ENCODE measurements at regions not wholly inside any gene's neighbourhood (a gene's known extent, or its start where the extent isn't known, plus 50 kb on each side); places are given as distances from the start of the nearest gene placed in this dataset.
"Not testable (repeated sequence)": the region's sequence is repeated elsewhere in the genome, so short reads cannot be mapped to it uniquely, and the experiment has no call there.

DNA sequence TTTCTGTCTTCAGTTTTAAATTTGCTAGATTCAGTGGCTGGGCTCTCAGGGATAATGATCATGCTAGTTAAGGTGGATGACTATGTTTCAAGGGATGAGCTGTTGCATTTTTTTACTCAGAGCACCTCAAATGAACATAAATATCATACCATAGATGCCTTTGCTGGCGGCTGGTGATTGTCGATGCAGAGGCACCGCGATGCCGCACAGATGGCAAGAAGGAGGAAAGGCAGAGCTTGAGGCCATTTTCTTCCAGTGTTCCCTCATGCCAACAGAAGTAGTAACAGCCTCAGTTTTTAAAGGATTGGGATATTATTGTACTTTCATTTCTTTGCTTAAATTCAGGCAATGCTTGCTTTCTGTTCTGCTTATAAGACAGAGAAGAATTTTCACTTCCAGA is 654.7 kb upstream of the IGFBP7 start:
- no peak overlapping the region for H3K4me3 ChIP-seq (ENCODE audit: low read length)
- no peaks in the 10 kb centered on the region for H3K27me3 ChIP-seq (ENCODE audit: insufficient read depth, low read length)
- no peak overlapping the region for H2AFZ ChIP-seq (ENCODE audit: low read depth, low read length)
- H3K4me1 ChIP-seq (ENCODE audit: insufficient read depth, low read length) = no peaks in the 10 kb centered on the region
- H3K9me3 ChIP-seq (ENCODE audit: low read length) = no peaks in the 10 kb centered on the region
- H3K36me3 ChIP-seq (ENCODE audit: insufficient read depth, low read length) = no peaks in the 10 kb centered on the region

DNA sequence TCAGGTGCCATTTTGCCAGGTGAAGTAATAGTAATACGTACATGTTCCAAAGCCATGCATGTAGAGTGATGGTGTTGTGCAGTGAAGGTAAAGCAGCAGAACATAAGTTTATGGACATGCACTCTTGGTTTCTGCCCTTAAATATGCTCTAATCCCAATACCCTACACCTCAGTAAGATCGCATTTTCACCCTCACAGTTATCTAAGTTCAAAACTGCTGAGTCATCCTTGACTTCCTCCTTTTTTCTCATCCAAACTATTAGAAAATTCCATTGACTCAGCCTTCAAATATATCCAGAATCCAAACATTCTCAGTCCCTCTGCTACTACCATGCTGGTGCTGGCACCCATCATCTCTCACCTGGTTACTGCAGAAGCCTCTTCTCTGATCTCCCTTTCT is 652.9 kb upstream of the IGFBP7 start:
- Histone ChIP-seq H3K36me3 (ENCODE audit: insufficient read depth, low read length) (no peaks in the 10 kb centered on the region), H3K4me1 (ENCODE audit: insufficient read depth, low read length) (no peaks in the 10 kb centered on the region), H3K4me3 (ENCODE audit: low read length) (no peak overlapping the region), H3K27me3 (ENCODE audit: insufficient read depth, low read length) (no peaks in the 10 kb centered on the region), H2AFZ (ENCODE audit: low read depth, low read length) (no peak overlapping the region), H3K9me3 (ENCODE audit: low read length) (no peaks in the 10 kb centered on the region)

- H3K4me3 ChIP-seq (ENCODE audit: low read length) = no peak overlapping the region
- H3K36me3 ChIP-seq (ENCODE audit: insufficient read depth, low read length) = no peaks in the 10 kb centered on the region
- H3K9me3 ChIP-seq (ENCODE audit: low read length) = no peaks in the 10 kb centered on the region
- no peaks in the 10 kb centered on the region for H3K4me1 ChIP-seq (ENCODE audit: insufficient read depth, low read length)
- no peaks in the 10 kb centered on the region for H3K27me3 ChIP-seq (ENCODE audit: insufficient read depth, low read length)
- H2AFZ ChIP-seq (ENCODE audit: low read depth, low read length) = no peak overlapping the region
These were observed 630.5 kb upstream of the IGFBP7 start for GRCh38 chr4:57740625-57741190.

- Histone ChIP-seq H3K4me1 (ENCODE audit: insufficient read depth, low read length) (no peaks in the 10 kb centered on the region), H3K9me3 (ENCODE audit: low read length) (no peaks in the 10 kb centered on the region), H3K27me3 (ENCODE audit: insufficient read depth, low read length) (no peaks in the 10 kb centered on the region), H3K4me3 (ENCODE audit: low read length) (no peak overlapping the region), H3K36me3 (ENCODE audit: insufficient read depth, low read length) (no peaks in the 10 kb centered on the region), H2AFZ (ENCODE audit: low read depth, low read length) (no peak overlapping the region)
These were observed 626.6 kb upstream of the IGFBP7 start for GRCh38 chr4:57736781-57737180.

DNA sequence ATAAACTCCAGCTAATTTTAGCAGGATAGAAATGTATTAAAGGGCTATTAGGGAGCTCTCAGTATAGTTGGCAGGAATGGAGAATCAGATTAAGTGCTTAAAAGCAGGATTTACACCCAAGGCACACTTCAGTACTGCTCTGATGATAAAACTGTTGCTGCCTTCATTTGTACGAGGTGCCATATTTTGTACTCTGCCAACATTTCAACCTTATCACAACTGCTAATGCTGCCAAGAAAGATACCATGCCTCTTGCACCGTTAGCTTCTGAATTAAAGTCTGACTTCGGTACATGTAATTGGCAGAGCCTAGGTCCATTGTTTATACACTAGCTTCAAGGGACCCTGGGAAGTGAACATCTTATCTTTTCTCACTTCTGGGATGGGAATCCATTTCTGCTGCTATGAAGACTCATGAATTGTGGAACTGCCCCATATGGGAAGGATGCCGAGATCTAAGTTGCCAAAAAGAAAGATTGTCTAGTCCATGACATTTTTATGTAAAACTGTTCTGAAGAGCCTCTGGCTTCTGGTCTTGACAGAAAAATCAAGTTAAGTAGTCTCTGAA is 624.0 kb upstream of the IGFBP7 start:
- Histone ChIP-seq H3K9me3 (ENCODE audit: low read length) (no peaks in the 10 kb centered on the region), H3K36me3 (ENCODE audit: insufficient read depth, low read length) (no peaks in the 10 kb centered on the region), H3K4me1 (ENCODE audit: insufficient read depth, low read length) (no peaks in the 10 kb centered on the region), H3K27me3 (ENCODE audit: insufficient read depth, low read length) (no peaks in the 10 kb centered on the region), H3K4me3 (ENCODE audit: low read length) (no peak overlapping the region), H2AFZ (ENCODE audit: low read depth, low read length) (no peak overlapping the region)

DNA sequence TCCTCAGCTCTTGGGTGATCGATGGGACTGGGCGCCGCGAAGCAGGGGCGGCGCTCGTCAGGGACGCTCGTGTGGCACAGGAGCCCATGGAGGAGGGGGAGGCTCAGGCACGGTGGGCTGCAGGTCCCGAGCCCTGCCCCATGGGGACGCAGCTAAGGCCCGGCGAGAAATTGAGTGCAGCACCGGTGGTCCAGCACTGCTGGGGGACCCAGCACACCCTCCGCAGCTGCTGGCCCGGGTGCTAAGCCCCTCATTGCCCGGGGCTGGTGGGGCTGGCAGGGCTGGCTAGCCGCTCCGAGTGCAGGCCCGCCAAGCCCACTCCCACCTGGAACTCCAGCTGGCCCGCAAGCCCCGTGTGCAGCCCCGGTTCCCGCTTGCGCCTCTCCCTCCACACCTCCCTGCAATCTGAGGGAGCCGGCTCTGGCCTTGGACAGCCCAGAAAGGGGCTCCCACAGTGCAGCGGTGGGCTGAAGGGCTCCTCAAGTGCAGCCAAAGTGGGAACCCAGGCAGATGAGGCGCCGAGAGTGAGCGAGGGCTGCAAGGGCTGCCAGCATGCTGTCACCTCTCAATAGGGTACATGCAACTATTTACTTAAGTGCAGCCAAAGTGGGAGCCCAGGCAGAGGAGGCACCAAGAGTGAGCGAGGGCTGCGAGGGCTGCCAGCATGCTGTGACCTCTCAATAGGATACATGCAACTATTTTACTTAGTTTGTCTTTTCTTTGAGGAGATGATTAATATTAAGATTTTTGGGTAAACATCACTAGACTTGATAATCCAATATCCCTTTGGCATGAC is 619.8 kb upstream of the IGFBP7 start:
- not testable (repeated sequence) for H3K4me3 ChIP-seq (ENCODE audit: low read length); H3K9me3 ChIP-seq (ENCODE audit: low read length); H2AFZ ChIP-seq (ENCODE audit: low read depth, low read length); H3K4me1 ChIP-seq (ENCODE audit: insufficient read depth, low read length); H3K27me3 ChIP-seq (ENCODE audit: insufficient read depth, low read length); H3K36me3 ChIP-seq (ENCODE audit: insufficient read depth, low read length)

DNA sequence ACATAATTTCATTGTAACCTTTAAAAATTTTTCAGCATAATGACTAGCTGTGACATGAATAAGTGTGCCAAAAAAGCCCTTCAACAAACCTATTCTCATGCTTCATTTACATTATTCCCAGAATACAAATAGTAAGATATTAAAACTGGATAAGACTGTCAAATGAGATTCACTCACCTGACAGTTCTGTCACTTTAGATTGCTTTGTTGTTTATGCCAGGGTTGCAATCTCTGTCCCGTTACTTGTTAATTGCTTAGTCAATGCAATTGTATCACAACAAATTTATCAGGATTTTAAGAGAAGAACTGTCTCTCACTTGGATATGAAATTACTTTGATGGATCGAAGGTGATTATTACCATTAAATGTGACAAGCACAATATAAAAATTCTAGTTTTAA is 616.0 kb upstream of the IGFBP7 start:
- Histone ChIP-seq H3K4me1 (ENCODE audit: insufficient read depth, low read length) (no peaks in the 10 kb centered on the region), H3K4me3 (ENCODE audit: low read length) (no peak overlapping the region)

DNA sequence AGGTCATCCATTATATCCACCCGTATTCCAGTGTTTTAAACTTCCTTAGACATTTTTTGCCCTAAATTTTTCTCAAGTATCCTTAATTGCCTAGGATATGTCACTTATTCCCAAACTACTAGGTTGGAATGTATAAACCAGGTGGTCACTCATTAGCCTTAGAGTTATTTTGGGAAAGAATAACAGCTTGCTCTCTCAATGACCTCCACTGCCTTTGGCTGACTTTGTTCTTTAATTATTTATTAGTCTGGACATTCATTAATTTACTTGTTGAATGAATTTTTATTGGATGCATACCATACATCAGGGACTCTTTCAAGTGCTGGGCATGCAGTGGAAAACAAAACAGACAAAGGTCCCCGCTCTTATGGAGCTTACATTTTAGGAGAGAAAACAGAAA is 609.3 kb upstream of the IGFBP7 start:
- no peaks in the 10 kb centered on the region for H3K27me3 ChIP-seq (ENCODE audit: insufficient read depth, low read length)
- H3K4me3 ChIP-seq (ENCODE audit: low read length) = no peak overlapping the region
- no peak overlapping the region for H2AFZ ChIP-seq (ENCODE audit: low read depth, low read length)
- H3K4me1 ChIP-seq (ENCODE audit: insufficient read depth, low read length) = no peaks in the 10 kb centered on the region
- H3K9me3 ChIP-seq (ENCODE audit: low read length) = no peaks in the 10 kb centered on the region
- H3K36me3 ChIP-seq (ENCODE audit: insufficient read depth, low read length) = no peaks in the 10 kb centered on the region

More for the DNA sequence above, 616.0 kb upstream of the IGFBP7 start:
- Histone ChIP-seq H2AFZ (ENCODE audit: low read depth, low read length) (no peak overlapping the region), H3K9me3 (ENCODE audit: low read length) (no peaks in the 10 kb centered on the region), H3K36me3 (ENCODE audit: insufficient read depth, low read length) (no peaks in the 10 kb centered on the region), H3K27me3 (ENCODE audit: insufficient read depth, low read length) (no peaks in the 10 kb centered on the region)

DNA sequence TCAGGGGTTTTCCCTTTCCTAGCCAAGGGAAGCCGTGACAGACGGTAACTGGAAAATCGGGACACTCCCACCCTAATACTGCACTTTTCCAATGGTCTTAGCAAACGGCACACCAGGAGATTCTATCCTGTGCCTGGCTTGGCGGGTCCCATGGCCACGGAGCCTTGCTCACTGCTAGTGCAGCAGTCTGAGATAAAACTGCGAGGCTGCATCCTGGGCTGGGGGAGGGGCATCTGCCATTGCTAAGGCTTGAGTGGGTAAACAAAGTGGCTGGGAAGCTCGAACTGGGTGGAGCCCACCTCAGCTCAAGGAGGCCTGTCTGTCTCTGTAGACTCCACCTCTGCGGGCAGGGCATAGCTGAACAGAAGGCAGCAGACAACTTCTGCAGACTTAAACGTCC is 604.1 kb upstream of the IGFBP7 start:
- not testable (repeated sequence) for H3K36me3 ChIP-seq (ENCODE audit: insufficient read depth, low read length); H3K4me3 ChIP-seq (ENCODE audit: low read length); H3K27me3 ChIP-seq (ENCODE audit: insufficient read depth, low read length); H2AFZ ChIP-seq (ENCODE audit: low read depth, low read length); H3K4me1 ChIP-seq (ENCODE audit: insufficient read depth, low read length); H3K9me3 ChIP-seq (ENCODE audit: low read length)

DNA sequence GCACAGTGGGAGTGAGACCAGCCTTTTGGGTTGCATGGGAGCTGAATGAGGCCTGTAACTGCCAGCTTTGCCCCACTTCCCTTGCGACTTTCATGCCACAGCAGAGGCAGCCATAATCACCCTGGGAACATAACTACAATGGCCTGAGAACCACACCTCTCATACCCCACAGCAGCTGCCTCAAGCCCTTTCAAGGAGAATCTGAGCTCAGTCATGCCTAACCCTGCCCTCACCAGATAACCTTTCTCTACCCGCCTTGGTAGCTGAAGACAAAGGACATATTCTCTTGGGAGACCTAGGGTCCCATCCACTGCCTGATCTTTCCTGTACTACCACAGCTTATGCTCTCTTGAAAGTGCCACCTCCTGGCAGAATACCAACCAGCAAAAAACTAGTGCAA is 599.9 kb upstream of the IGFBP7 start:
- Histone ChIP-seq H3K36me3 (ENCODE audit: insufficient read depth, low read length) (no peaks in the 10 kb centered on the region), H3K4me1 (ENCODE audit: insufficient read depth, low read length) (no peaks in the 10 kb centered on the region), H2AFZ (ENCODE audit: low read depth, low read length) (no peak overlapping the region), H3K9me3 (ENCODE audit: low read length) (no peaks in the 10 kb centered on the region), H3K4me3 (ENCODE audit: low read length) (no peak overlapping the region), H3K27me3 (ENCODE audit: insufficient read depth, low read length) (no peaks in the 10 kb centered on the region)

- Histone ChIP-seq H3K27me3 (ENCODE audit: insufficient read depth, low read length) (peaks cover 2% of the 10 kb centered on the region), H3K36me3 (ENCODE audit: insufficient read depth, low read length) (no peaks in the 10 kb centered on the region), H3K9me3 (ENCODE audit: low read length) (no peaks in the 10 kb centered on the region), H3K4me3 (ENCODE audit: low read length) (no peak overlapping the region), H2AFZ (ENCODE audit: low read depth, low read length) (no peak overlapping the region), H3K4me1 (ENCODE audit: insufficient read depth, low read length) (no peaks in the 10 kb centered on the region)
These were observed 581.2 kb upstream of the IGFBP7 start for GRCh38 chr4:57691370-57691769.

DNA sequence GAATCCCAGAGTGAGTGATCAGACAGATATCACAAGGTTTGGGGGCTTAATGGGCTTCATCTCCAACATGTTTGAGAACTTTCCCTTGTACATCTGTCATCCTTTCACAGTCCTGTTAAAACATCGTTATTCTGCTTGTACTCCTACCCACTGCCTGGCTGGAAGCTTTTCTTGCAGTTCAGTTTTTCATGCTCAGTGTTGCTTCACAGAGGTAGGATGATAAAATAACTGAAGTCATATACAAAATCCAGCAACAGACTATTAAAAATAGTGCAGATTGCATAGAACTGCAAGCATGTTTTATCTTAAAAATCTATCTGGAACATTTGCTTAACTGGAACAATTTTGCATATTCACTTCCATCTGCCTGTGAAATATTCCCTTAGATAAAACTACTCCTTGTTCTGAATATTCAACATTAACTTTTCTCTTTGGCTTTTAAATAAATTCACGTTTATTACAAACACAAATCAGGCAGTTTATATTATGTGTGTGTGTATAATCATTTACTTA is 579.6 kb upstream of the IGFBP7 start:
- Histone ChIP-seq H3K4me1 (ENCODE audit: insufficient read depth, low read length) (no peaks in the 10 kb centered on the region), H3K36me3 (ENCODE audit: insufficient read depth, low read length) (no peaks in the 10 kb centered on the region), H3K27me3 (ENCODE audit: insufficient read depth, low read length) (peaks cover 2% of the 10 kb centered on the region), H3K4me3 (ENCODE audit: low read length) (no peak overlapping the region), H3K9me3 (ENCODE audit: low read length) (no peaks in the 10 kb centered on the region), H2AFZ (ENCODE audit: low read depth, low read length) (no peak overlapping the region)

- Histone ChIP-seq H3K4me1 (ENCODE audit: insufficient read depth, low read length) (no peaks in the 10 kb centered on the region), H3K36me3 (ENCODE audit: insufficient read depth, low read length) (no peaks in the 10 kb centered on the region), H3K4me3 (ENCODE audit: low read length) (no peak overlapping the region), H2AFZ (ENCODE audit: low read depth, low read length) (no peak overlapping the region), H3K27me3 (ENCODE audit: insufficient read depth, low read length) (no peaks in the 10 kb centered on the region), H3K9me3 (ENCODE audit: low read length) (no peaks in the 10 kb centered on the region)
These were observed 572.1 kb upstream of the IGFBP7 start for GRCh38 chr4:57682275-57682674.
